Mesenchymal stem cell (in vitro differentiated cells and primary cell): ENCODE measurements at regions not wholly inside any gene's neighbourhood (a gene's known extent, or its start where the extent isn't known, plus 50 kb on each side); places are given as distances from the start of the nearest gene placed in this dataset.

Source experiments
- DNase-seq: peaks from one replicate; pipeline ENCODE4 v3.0.0-alpha.2; 2013
- H2AFZ ChIP-seq: one replicate; pipeline ENCODE4 v1.6.1; 2013; ENCODE audit warnings: low read depth, mild to moderate bottlenecking, control low read depth, inconsistent platforms, low read length, moderate library complexity
- H2AK5ac ChIP-seq: 2 replicates; pipeline ENCODE4 v1.6.1; 2013; ENCODE audit warnings: low read length, moderate library complexity, mild to moderate bottlenecking, inconsistent platforms; ENCODE audit not compliant: severe bottlenecking
- H2BK120ac ChIP-seq: one replicate; pipeline ENCODE4 v1.6.1; 2013; ENCODE audit warnings: low read depth, mild to moderate bottlenecking, inconsistent platforms, low read length, moderate library complexity
- H2BK12ac ChIP-seq, 2 experiments: one replicate each; pipeline ENCODE4 v1.6.1; 2013; ENCODE audit warnings: inconsistent platforms in 2 of 2, low read length in 2 of 2, mild to moderate bottlenecking in 2 of 2, moderate library complexity in 2 of 2, control low read depth in 1 of 2
- H2BK15ac ChIP-seq: one replicate; pipeline ENCODE4 v1.6.1; 2013; ENCODE audit warnings: mild to moderate bottlenecking, low read depth, inconsistent platforms; ENCODE audit not compliant: poor library complexity, severe bottlenecking
- H2BK5ac ChIP-seq: 2 replicates; pipeline ENCODE4 v1.6.1; 2013; ENCODE audit warnings: low read depth, mild to moderate bottlenecking, low read length, control low read depth, inconsistent platforms; ENCODE audit not compliant: poor library complexity, severe bottlenecking
- H3K14ac ChIP-seq, 2 experiments: one replicate each; pipeline ENCODE4 v1.6.1; 2013; ENCODE audit warnings: inconsistent platforms in 2 of 2, low read length in 2 of 2, control low read depth in 1 of 2, mild to moderate bottlenecking in 1 of 2, moderate library complexity in 1 of 2
- H3K18ac ChIP-seq, 2 experiments: one replicate each; pipeline ENCODE4 v1.6.1; 2013; ENCODE audit warnings: inconsistent platforms in 2 of 2, low read length in 2 of 2, control low read depth in 1 of 2, low read depth in 1 of 2, mild to moderate bottlenecking in 1 of 2
- H3K23ac ChIP-seq, 2 experiments: one replicate each; pipeline ENCODE4 v1.6.1; 2013; ENCODE audit warnings: inconsistent platforms in 2 of 2, low read length in 2 of 2, mild to moderate bottlenecking in 2 of 2, moderate library complexity in 2 of 2, control low read depth in 1 of 2
- H3K27ac ChIP-seq: 2 replicates; pipeline ENCODE4 v1.5.1; 2013; ENCODE audit warnings: mild to moderate bottlenecking, moderate library complexity, low read length, control low read depth, inconsistent platforms; ENCODE audit not compliant: poor library complexity, severe bottlenecking
- H3K27me3 ChIP-seq, 2 experiments: 2 replicates each; pipeline versions ENCODE4 v1.6.1 to v1.7.0; 2013; ENCODE audit warnings: low read length in 2 of 2, mild to moderate bottlenecking in 2 of 2, moderate library complexity in 2 of 2, control low read depth in 1 of 2, inconsistent platforms in 1 of 2; ENCODE audit not compliant: control insufficient read depth in 1 of 2, insufficient read depth in 1 of 2
- H3K36me3 ChIP-seq, 2 experiments: 2 replicates each; pipeline versions ENCODE4 v1.6.1 to v1.7.0; 2013; ENCODE audit warnings: low read length in 2 of 2, control low read depth in 1 of 2, inconsistent platforms in 1 of 2, low read depth in 1 of 2, mild to moderate bottlenecking in 1 of 2; ENCODE audit not compliant: insufficient read depth in 2 of 2, control insufficient read depth in 1 of 2
- H3K4ac ChIP-seq, 2 experiments: one replicate each; pipeline ENCODE4 v1.6.1; 2013; ENCODE audit warnings: inconsistent platforms in 2 of 2, low read length in 2 of 2, mild to moderate bottlenecking in 2 of 2, moderate library complexity in 2 of 2, control low read depth in 1 of 2, low read depth in 1 of 2
- H3K4me1 ChIP-seq: 2 replicates; pipeline ENCODE4 v1.6.1; 2013; ENCODE audit warnings: low read depth, low read length, control low read depth; ENCODE audit not compliant: control insufficient read depth, insufficient read depth
- H3K4me2 ChIP-seq: 2 replicates; pipeline ENCODE4 v1.6.1; 2013; ENCODE audit warnings: low read length, mild to moderate bottlenecking, inconsistent platforms; ENCODE audit not compliant: poor library complexity, severe bottlenecking
- H3K4me3 ChIP-seq, 2 experiments: 2 replicates each; pipeline versions ENCODE4 v1.5.1 to v1.7.0; 2013; ENCODE audit warnings: low read length in 2 of 2, mild to moderate bottlenecking in 2 of 2, control low read depth in 1 of 2, low read depth in 1 of 2; ENCODE audit not compliant: insufficient read depth in 1 of 2
- H3K79me1 ChIP-seq: replicated peaks from 2 replicates; pipeline ENCODE4 v1.6.1; 2013; ENCODE audit warnings: mild to moderate bottlenecking, control low read depth, low read length, inconsistent platforms; ENCODE audit not compliant: poor library complexity, severe bottlenecking
- H3K9ac ChIP-seq: 2 replicates; pipeline ENCODE4 v1.7.0; 2013; ENCODE audit warnings: mild to moderate bottlenecking, low read length, moderate library complexity
- H3K9me3 ChIP-seq: 2 replicates; pipeline ENCODE4 v1.7.0; 2013; ENCODE audit warnings: mild to moderate bottlenecking, low read length; ENCODE audit not compliant: control insufficient read depth
- H4K8ac ChIP-seq: one replicate; pipeline ENCODE4 v1.6.1; 2013; ENCODE audit warnings: inconsistent platforms, mild to moderate bottlenecking, low read length, moderate library complexity
- H4K91ac ChIP-seq: one replicate; pipeline ENCODE4 v1.6.1; 2013; ENCODE audit warnings: mild to moderate bottlenecking, low read length, inconsistent platforms
- WGBS: methylation state at CpG from one replicate; pipeline ENCODE4 v1.1.7; 2013; ENCODE audit warnings: mixed read lengths; 5-methylcytosine and 5-hydroxymethylcytosine counted together

GRCh38 chr5:106880656-106881055 is 790.1 kb downstream of the EFNA5 start:
- Histone ChIP-seq H3K18ac (no peak overlapping the region), H3K36me3 (no peaks in the 10 kb centered on the region), H2BK120ac (no peak overlapping the region), H3K4me1 (no peaks in the 10 kb centered on the region), H2BK15ac (no peak overlapping the region), H3K23ac (no peak overlapping the region), H3K4ac (no peak overlapping the region), H3K4me2 (no peak overlapping the region), H2AFZ (no peak overlapping the region), H3K9ac (no peak overlapping the region), H2BK5ac (no peak overlapping the region), H3K27ac (no peak overlapping the region), H4K8ac (no peak overlapping the region), H3K9me3 (no peaks in the 10 kb centered on the region), H3K4me3 (no peak overlapping the region), H2BK12ac (peak overlapping the region in 1 of 2 experiments; percentile 42), H2AK5ac (no peak overlapping the region), H3K14ac (no peak overlapping the region), H3K79me1 (no peaks in the 10 kb centered on the region), H3K27me3 (no peaks in the 10 kb centered on the region), H4K91ac (no peak overlapping the region)
- 92% methylated on average over 2 of the region's 2 CpGs for WGBS
- DNase-seq = no peak

- Histone ChIP-seq H2BK12ac (no peak overlapping the region), H4K8ac (no peak overlapping the region), H3K18ac (no peak overlapping the region), H3K4me3 (no peak overlapping the region), H3K4me1 (peaks cover 2% of the 10 kb centered on the region), H3K9me3 (no peaks in the 10 kb centered on the region), H3K14ac (no peak overlapping the region), H3K36me3 (no peaks in the 10 kb centered on the region), H3K9ac (no peak overlapping the region), H2BK5ac (no peak overlapping the region), H3K4me2 (no peak overlapping the region), H3K79me1 (no peaks in the 10 kb centered on the region), H3K23ac (no peak overlapping the region), H3K4ac (no peak overlapping the region), H4K91ac (no peak overlapping the region), H3K27me3 (no peaks in the 10 kb centered on the region), H2AK5ac (no peak overlapping the region), H2AFZ (no peak overlapping the region), H2BK15ac (no peak overlapping the region), H3K27ac (no peak overlapping the region), H2BK120ac (no peak overlapping the region)
- no CpG with 5 or more reads among the region's 3 CpGs for WGBS
- DNase-seq = no peak
These were observed 792.9 kb downstream of the EFNA5 start for GRCh38 chr5:106877881-106878280.

GRCh38 chr5:106876665-106877194 is 794.0 kb downstream of the EFNA5 start:
- Histone ChIP-seq H4K8ac (no peak overlapping the region), H2BK120ac (no peak overlapping the region), H3K18ac (no peak overlapping the region), H2BK5ac (no peak overlapping the region), H3K14ac (no peak overlapping the region), H3K4me2 (no peak overlapping the region), H3K9ac (no peak overlapping the region), H3K4ac (no peak overlapping the region), H3K36me3 (no peaks in the 10 kb centered on the region), H2AFZ (no peak overlapping the region), H3K4me3 (no peak overlapping the region), H4K91ac (no peak overlapping the region), H3K4me1 (peaks cover 2% of the 10 kb centered on the region), H3K23ac (no peak overlapping the region), H2BK15ac (peak overlapping the region; percentile 13), H2BK12ac (no peak overlapping the region), H3K79me1 (no peaks in the 10 kb centered on the region), H3K9me3 (no peaks in the 10 kb centered on the region), H3K27ac (no peak overlapping the region), H2AK5ac (no peak overlapping the region), H3K27me3 (no peaks in the 10 kb centered on the region)
- 98% methylated on average over 7 of the region's 7 CpGs for WGBS
- no peak for DNase-seq

GRCh38 chr5:106876298-106876622 is 794.5 kb downstream of the EFNA5 start:
- Histone ChIP-seq H2BK5ac (no peak overlapping the region), H2AK5ac (no peak overlapping the region), H4K8ac (no peak overlapping the region), H3K23ac (no peak overlapping the region), H3K9ac (no peak overlapping the region), H3K79me1 (no peaks in the 10 kb centered on the region), H2BK120ac (no peak overlapping the region), H3K27ac (no peak overlapping the region), H3K18ac (no peak overlapping the region), H3K4me3 (no peak overlapping the region), H3K36me3 (no peaks in the 10 kb centered on the region), H2BK12ac (no peak overlapping the region), H3K4me2 (no peak overlapping the region), H2AFZ (no peak overlapping the region), H3K4me1 (peaks cover 2% of the 10 kb centered on the region), H4K91ac (no peak overlapping the region), H3K14ac (no peak overlapping the region), H3K27me3 (no peaks in the 10 kb centered on the region), H3K4ac (no peak overlapping the region), H2BK15ac (peak overlapping the region; percentile 9), H3K9me3 (no peaks in the 10 kb centered on the region)
- WGBS = 94% methylated on average over 5 of the region's 6 CpGs
- DNase-seq = no peak
